ENCODE measurements at regions not wholly inside any gene's neighbourhood (a gene's known extent, or its start where the extent isn't known, plus 50 kb on each side); places are given as distances from the start of the nearest gene placed in this dataset.

DNA sequence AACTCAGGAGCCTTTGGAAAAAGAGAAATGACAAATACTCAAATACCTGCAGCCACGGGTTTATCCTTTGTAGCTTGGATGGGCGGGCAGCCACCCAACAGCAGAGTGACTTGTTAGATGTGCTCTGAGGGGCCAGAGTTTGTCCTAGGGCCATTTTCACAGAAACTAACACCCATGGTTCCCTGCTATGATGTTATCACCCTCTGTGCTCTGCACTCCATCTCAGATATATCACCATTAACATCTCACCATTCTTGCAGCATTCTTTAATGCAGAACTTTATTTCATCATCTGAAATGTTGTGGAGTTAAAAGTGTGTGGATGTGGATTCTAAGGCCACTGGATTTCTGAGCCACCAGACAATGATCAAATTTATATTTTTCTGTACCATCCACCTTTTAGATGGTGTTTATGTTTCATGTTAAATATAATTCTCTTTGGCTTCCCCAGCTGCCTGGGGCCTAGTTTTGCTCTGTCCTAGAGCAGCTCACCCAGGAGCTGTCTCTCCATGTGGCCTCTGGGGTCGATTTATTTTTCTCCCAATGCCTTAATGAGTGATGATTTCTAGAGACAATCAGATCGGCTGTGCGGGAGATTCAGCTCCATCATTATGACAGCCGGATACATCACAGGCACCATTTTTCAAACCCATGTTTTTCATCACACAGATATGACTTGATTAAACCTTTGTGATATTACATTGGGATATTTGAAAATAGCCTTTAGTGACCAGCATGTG lies 380.8 kb downstream of the BCOR start:
- Histone ChIP-seq H3K27ac (ENCODE audit: low read depth, low read length) (no peak overlapping the region), H3K27me3 (ENCODE audit: insufficient read depth, low read length) (no peaks in the 10 kb centered on the region)

DNA sequence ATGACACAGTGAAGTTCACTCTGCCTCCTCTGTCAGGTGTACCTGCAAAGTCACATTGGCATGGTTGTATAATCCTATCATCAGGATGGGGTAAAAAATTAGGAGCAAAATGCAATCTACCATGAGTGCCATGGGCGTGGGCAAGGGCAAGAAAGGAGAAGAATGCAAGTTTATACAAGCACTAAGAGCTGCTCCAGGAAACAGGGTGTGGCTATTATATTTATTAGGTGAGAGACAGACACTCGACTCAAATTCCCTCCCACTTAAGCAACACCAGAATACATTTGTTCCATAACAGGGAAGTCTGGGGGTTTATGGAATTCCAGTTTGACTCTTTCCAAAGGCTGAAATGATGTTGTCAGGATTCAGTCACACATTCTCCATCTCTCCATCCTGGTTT lies 378.8 kb downstream of the BCOR start:
- Histone ChIP-seq H3K4me1 (ENCODE audit: control insufficient read depth, insufficient read depth, low read length, unreplicated experiment) (peaks cover 9% of the 10 kb centered on the region), H3K36me3 (ENCODE audit: insufficient read depth, low read length) (no peaks in the 10 kb centered on the region), H3K27ac (ENCODE audit: low read depth, low read length) (no peak overlapping the region), H2AFZ (ENCODE audit: low read length, unreplicated experiment) (no peak overlapping the region), H3K27me3 (ENCODE audit: insufficient read depth, low read length) (no peaks in the 10 kb centered on the region), H3K4me3 (ENCODE audit: low read depth, low read length) (no peak overlapping the region), H3K79me2 (ENCODE audit: control insufficient read depth, insufficient read depth, low read length, unreplicated experiment) (no peaks in the 10 kb centered on the region)

More for the DNA sequence above, 380.8 kb downstream of the BCOR start:
- no peak overlapping the region for H3K4me3 ChIP-seq (ENCODE audit: low read depth, low read length)
- H3K36me3 ChIP-seq (ENCODE audit: insufficient read depth, low read length) = no peaks in the 10 kb centered on the region
- H3K79me2 ChIP-seq (ENCODE audit: control insufficient read depth, insufficient read depth, low read length, unreplicated experiment) = no peaks in the 10 kb centered on the region
- no peak overlapping the region for H2AFZ ChIP-seq (ENCODE audit: low read length, unreplicated experiment)
- peaks cover 9% of the 10 kb centered on the region for H3K4me1 ChIP-seq (ENCODE audit: control insufficient read depth, insufficient read depth, low read length, unreplicated experiment)

DNA sequence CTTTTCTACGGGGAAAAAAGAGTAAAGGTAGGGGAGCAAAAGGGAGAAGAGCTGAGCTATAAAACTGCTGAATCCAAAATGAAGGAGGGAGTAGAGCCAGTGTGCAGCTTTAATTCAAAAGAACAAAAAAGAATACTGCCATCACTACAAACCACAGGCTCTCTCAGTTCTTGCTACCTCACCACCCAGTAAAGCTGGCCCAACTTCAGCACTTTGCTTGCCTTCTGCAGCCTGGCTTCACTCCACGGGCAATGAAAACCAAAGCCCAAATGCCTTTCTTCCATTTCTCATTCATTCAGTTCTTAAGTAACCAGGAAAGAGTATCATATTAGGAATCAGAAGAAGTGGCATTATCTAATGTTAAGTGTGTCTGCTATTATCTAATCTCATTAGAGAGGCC lies 376.8 kb downstream of the BCOR start:
- Histone ChIP-seq H3K27me3 (ENCODE audit: insufficient read depth, low read length) (no peaks in the 10 kb centered on the region), H3K36me3 (ENCODE audit: insufficient read depth, low read length) (no peaks in the 10 kb centered on the region), H2AFZ (ENCODE audit: low read length, unreplicated experiment) (no peak overlapping the region), H3K4me3 (ENCODE audit: low read depth, low read length) (no peak overlapping the region), H3K27ac (ENCODE audit: low read depth, low read length) (no peak overlapping the region), H3K4me1 (ENCODE audit: control insufficient read depth, insufficient read depth, low read length, unreplicated experiment) (peaks cover 13% of the 10 kb centered on the region), H3K79me2 (ENCODE audit: control insufficient read depth, insufficient read depth, low read length, unreplicated experiment) (no peaks in the 10 kb centered on the region)

DNA sequence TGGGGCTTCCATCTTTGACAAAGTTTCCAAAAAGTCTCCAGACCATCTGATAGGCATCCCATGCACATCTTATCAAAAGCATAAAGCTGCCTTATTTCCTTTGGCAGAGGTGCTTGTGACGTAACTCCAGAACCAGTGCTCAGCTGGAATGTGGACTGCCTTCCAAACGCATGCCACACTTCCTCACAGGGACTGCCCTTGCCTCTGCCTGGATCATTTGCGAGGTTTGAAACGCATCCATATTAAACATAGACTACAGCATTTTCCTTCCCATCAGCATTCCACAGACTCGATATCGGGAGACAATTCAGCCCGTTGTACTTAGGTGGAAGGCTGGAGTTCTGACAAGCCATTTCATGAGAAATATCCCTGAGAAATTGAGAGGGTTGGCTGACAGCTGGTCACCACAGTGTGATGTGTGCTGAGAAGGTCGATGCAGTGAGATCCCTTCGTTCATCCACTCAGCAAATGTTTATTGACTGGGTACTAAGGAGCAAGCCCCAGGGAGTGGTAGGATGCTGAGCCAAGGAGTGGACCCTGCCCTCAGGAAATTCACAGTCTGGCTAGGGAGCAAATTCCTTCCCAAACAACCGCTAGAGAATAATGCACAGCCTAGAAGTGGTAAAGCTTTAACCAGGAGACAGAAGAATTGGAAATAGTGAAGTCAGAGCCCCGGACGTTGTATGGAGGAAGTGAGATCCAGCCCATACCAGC lies 376.0 kb downstream of the BCOR start:
- Histone ChIP-seq H3K27ac (ENCODE audit: low read depth, low read length) (peak overlapping the region; percentile 30; the same call in 1 of the 2 replicates), H2AFZ (ENCODE audit: low read length, unreplicated experiment) (no peak overlapping the region), H3K79me2 (ENCODE audit: control insufficient read depth, insufficient read depth, low read length, unreplicated experiment) (no peaks in the 10 kb centered on the region), H3K4me1 (ENCODE audit: control insufficient read depth, insufficient read depth, low read length, unreplicated experiment) (peaks cover 16% of the 10 kb centered on the region), H3K36me3 (ENCODE audit: insufficient read depth, low read length) (no peaks in the 10 kb centered on the region), H3K4me3 (ENCODE audit: low read depth, low read length) (peak overlapping the region; percentile 24; the same call in 1 of the 2 replicates), H3K27me3 (ENCODE audit: insufficient read depth, low read length) (no peaks in the 10 kb centered on the region)

DNA sequence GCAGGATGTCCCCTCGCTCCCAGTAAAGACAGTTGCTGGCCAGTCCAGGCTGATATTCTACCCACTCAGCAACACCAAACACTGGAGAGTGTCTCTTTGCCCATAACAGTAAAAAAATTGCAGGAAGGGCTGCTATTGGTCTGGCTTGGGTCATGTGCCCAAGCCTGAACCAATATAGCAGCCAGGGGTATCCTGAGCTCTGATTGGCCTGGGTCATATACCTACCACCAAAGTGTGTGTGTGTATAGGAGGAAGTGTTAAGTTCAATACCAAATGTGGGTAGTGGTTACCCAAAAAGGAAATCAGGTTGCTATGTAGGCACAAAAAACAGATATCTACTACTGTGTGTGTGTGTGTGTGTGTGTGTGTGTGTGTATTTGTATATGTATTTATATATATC lies 373.2 kb downstream of the BCOR start:
- Histone ChIP-seq H2AFZ (ENCODE audit: low read length, unreplicated experiment) (no peak overlapping the region), H3K79me2 (ENCODE audit: control insufficient read depth, insufficient read depth, low read length, unreplicated experiment) (no peaks in the 10 kb centered on the region), H3K27ac (ENCODE audit: low read depth, low read length) (no peak overlapping the region), H3K27me3 (ENCODE audit: insufficient read depth, low read length) (no peaks in the 10 kb centered on the region), H3K4me1 (ENCODE audit: control insufficient read depth, insufficient read depth, low read length, unreplicated experiment) (peaks cover 20% of the 10 kb centered on the region), H3K4me3 (ENCODE audit: low read depth, low read length) (no peak overlapping the region), H3K36me3 (ENCODE audit: insufficient read depth, low read length) (no peaks in the 10 kb centered on the region)

DNA sequence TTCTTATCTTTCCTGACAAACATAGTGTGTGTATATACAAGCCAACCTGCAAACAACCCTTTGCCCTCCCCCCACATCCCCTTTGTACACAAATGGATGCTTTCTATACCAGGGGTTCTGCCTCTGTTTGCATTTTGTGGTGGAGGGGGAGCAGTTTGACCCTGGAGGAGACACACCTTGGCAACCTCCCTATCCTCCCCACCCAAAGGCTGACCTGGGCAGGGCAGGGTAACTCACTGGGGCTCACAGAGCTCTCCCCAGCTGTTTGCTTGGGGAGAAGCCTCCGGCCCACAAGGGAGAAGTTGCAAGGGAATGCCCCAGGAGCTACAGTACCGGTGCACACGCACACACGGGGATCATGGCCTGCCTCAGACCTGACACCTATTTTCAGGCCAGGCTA lies 372.6 kb downstream of the BCOR start:
- no peak overlapping the region for H2AFZ ChIP-seq (ENCODE audit: low read length, unreplicated experiment)
- peaks cover 20% of the 10 kb centered on the region for H3K4me1 ChIP-seq (ENCODE audit: control insufficient read depth, insufficient read depth, low read length, unreplicated experiment)
- no peaks in the 10 kb centered on the region for H3K27me3 ChIP-seq (ENCODE audit: insufficient read depth, low read length)
- H3K27ac ChIP-seq (ENCODE audit: low read depth, low read length) = no peak overlapping the region
- H3K79me2 ChIP-seq (ENCODE audit: control insufficient read depth, insufficient read depth, low read length, unreplicated experiment) = no peaks in the 10 kb centered on the region
- no peaks in the 10 kb centered on the region for H3K36me3 ChIP-seq (ENCODE audit: insufficient read depth, low read length)
- H3K4me3 ChIP-seq (ENCODE audit: low read depth, low read length) = no peak overlapping the region

DNA sequence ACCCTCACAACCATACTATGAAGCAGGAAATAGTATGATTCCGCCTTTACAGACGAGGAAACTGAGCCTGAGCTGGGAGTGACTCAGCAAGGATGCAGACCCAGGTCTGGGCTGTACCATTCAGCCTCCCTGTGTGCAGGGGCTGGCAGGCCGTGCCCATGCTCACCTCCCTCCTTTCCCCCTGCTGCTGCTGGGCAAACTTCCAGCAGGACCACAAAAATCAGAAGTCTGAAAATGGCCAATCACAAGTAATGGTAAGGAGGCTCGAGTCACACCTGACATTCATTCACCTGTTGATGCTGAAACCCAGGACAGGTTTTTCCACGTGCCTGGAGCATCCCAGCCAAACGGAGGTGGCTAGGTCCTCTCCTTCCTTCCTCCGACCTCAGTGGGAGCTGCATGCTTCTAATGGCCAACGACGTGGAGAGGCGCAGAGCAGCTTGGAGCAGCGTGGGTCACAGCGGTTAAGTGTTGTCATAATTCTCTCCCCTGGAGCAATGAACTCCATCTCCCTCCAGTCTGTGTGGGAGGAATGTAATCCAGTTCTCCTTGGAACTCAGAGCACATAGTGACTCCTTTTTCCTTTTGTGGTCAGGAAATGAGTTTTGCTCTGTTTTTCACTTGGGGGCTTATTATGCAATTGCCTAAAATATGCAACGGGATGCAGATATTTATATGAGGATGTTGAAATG lies 371.7 kb downstream of the BCOR start:
- no peaks in the 10 kb centered on the region for H3K27me3 ChIP-seq (ENCODE audit: insufficient read depth, low read length)
- no peak overlapping the region for H3K4me3 ChIP-seq (ENCODE audit: low read depth, low read length)
- no peaks in the 10 kb centered on the region for H3K36me3 ChIP-seq (ENCODE audit: insufficient read depth, low read length)
- H3K4me1 ChIP-seq (ENCODE audit: control insufficient read depth, insufficient read depth, low read length, unreplicated experiment) = peaks cover 23% of the 10 kb centered on the region
- no peak overlapping the region for H2AFZ ChIP-seq (ENCODE audit: low read length, unreplicated experiment)
- peak overlapping the region; percentile 16; the same call in 1 of the 2 replicates for H3K27ac ChIP-seq (ENCODE audit: low read depth, low read length)
- H3K79me2 ChIP-seq (ENCODE audit: control insufficient read depth, insufficient read depth, low read length, unreplicated experiment) = no peaks in the 10 kb centered on the region

DNA sequence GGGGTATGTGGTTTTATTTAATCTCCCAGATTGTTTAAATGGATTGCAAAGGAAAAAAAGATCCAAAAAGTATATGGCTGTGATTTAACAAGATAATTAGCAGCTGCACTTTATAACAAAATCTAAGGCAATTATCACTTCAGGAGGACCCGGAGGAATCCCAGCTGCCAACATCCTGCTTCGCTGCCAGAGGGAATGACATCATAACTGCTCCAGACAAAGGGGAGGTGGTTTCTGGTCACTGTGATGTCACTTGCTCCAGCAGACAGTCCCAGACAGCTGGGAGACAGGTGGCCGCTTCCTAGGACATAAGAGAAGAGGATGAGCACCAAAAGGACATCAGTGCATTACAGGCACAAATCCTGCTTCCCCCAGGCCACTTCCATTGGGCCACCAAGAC lies 371.0 kb downstream of the BCOR start:
- Histone ChIP-seq H3K27ac (ENCODE audit: low read depth, low read length) (peak overlapping the region; percentile 16; the same call in 1 of the 2 replicates), H3K27me3 (ENCODE audit: insufficient read depth, low read length) (no peaks in the 10 kb centered on the region), H3K4me3 (ENCODE audit: low read depth, low read length) (no peak overlapping the region), H3K79me2 (ENCODE audit: control insufficient read depth, insufficient read depth, low read length, unreplicated experiment) (no peaks in the 10 kb centered on the region), H3K36me3 (ENCODE audit: insufficient read depth, low read length) (no peaks in the 10 kb centered on the region), H3K4me1 (ENCODE audit: control insufficient read depth, insufficient read depth, low read length, unreplicated experiment) (peaks cover 19% of the 10 kb centered on the region), H2AFZ (ENCODE audit: low read length, unreplicated experiment) (no peak overlapping the region)

DNA sequence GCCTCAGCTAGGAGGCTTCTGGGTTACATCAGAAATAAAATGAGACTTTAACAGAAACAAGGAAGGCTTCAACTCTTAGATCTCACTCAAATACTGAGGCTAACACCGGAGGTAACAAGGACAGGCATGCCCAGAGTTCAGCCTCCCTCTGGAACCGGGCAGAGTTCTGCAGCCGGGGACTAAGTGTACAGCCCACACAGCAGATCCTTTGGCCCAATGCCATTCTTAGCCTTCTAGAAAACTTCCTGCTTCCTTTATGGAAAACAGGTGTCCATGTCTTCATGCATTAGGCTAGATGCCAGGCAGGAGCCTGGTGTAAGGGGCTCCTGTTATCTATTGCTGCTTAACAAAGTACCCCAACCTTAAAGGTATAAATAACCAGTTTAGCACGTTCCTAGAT lies 369.7 kb downstream of the BCOR start:
- peaks cover 16% of the 10 kb centered on the region for H3K4me1 ChIP-seq (ENCODE audit: control insufficient read depth, insufficient read depth, low read length, unreplicated experiment)
- H3K27me3 ChIP-seq (ENCODE audit: insufficient read depth, low read length) = no peaks in the 10 kb centered on the region
- H2AFZ ChIP-seq (ENCODE audit: low read length, unreplicated experiment) = no peak overlapping the region
- H3K27ac ChIP-seq (ENCODE audit: low read depth, low read length) = no peak overlapping the region
- H3K4me3 ChIP-seq (ENCODE audit: low read depth, low read length) = no peak overlapping the region
- H3K79me2 ChIP-seq (ENCODE audit: control insufficient read depth, insufficient read depth, low read length, unreplicated experiment) = no peaks in the 10 kb centered on the region
- no peaks in the 10 kb centered on the region for H3K36me3 ChIP-seq (ENCODE audit: insufficient read depth, low read length)

DNA sequence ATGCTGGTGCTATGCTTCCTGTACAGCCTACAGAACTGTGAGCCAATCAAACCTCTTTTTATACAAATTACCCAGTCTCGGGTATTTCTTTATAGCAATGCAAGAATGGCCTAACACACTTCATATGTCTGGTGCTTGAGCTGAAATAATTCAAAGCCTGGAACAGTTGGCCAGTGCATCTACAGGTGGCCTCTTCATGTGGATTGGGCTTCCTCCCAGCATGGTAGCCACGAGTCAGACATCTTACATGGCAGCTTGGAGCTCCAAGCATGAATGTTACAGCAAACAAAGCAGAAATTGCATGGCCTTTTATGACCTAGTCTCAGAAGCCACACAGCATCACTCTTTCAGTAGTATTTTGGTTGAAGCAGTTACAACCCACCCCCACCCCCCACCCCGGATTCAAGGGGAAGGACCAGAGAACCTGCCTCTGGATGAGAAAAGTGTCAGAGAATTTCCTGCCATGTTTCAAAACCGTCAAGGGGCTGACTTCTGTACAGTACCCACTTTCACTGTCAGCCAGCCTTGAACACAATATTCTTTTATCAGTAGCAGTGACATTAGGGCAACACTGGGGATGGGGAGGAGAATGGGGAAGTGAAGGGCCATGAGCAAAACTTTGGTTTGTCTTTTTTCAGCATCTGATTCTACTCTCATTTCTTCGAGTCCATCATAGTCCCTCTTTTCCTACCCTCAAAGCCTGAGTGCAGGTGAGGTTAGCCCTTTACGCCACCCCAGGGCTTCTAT lies 368.7 kb downstream of the BCOR start:
- H3K27me3 ChIP-seq (ENCODE audit: insufficient read depth, low read length) = no peaks in the 10 kb centered on the region
- H3K79me2 ChIP-seq (ENCODE audit: control insufficient read depth, insufficient read depth, low read length, unreplicated experiment) = no peaks in the 10 kb centered on the region
- H3K4me1 ChIP-seq (ENCODE audit: control insufficient read depth, insufficient read depth, low read length, unreplicated experiment) = peaks cover 16% of the 10 kb centered on the region
- no peak overlapping the region for H3K4me3 ChIP-seq (ENCODE audit: low read depth, low read length)
- H3K27ac ChIP-seq (ENCODE audit: low read depth, low read length) = no peak overlapping the region
- no peak overlapping the region for H2AFZ ChIP-seq (ENCODE audit: low read length, unreplicated experiment)
- H3K36me3 ChIP-seq (ENCODE audit: insufficient read depth, low read length) = no peaks in the 10 kb centered on the region
